ENCODE measurements at regions not wholly inside any gene's neighbourhood (a gene's known extent, or its start where the extent isn't known, plus 50 kb on each side); places are given as distances from the start of the nearest gene placed in this dataset.
"Not testable (repeated sequence)": the region's sequence is repeated elsewhere in the genome, so short reads cannot be mapped to it uniquely, and the experiment has no call there.

GRCh38 chr9:36458430-36458915 is 58.4 kb upstream of the RNF38 start:
- in situ Hi-C loops (cut with MboI); H3K27me3 ChIP-seq (replicated peaks in 1 of 2; ENCODE audit: control insufficient read depth in 2 of 2, insufficient read depth in 2 of 2, low read length in 1 of 2); H3K36me3 ChIP-seq (ENCODE audit: control insufficient read depth in 2 of 2, insufficient read depth in 2 of 2, low read length in 1 of 2); H4K20me1 ChIP-seq (ENCODE audit: control insufficient read depth, insufficient read depth); H3K9me3 ChIP-seq (replicated peaks; ENCODE audit: control insufficient read depth, insufficient read depth, low read length); BruUV-seq (replicated peaks); FAIRE-seq: not testable (repeated sequence)
- peak overlapping the region; percentile 29; the same call in 1 of the 2 replicates for H3K9ac ChIP-seq (ENCODE audit: control insufficient read depth, insufficient read depth, low read length)
- POLR2A ChIA-PET: interaction anchor here (0.7 to 1.9 kb wide), 6 partner anchors 17 to 96 kb away, joined by 3 to 5 read pairs (median 4); no protein-coding TSS in a partner anchor
- 1% methylated on average over 17 of the region's 17 CpGs for WGBS (ENCODE audit: insufficient coverage, insufficient replicate concordance, low lambda C conversion rate, missing lambda C conversion rate)
- H3K79me2 ChIP-seq (ENCODE audit: control insufficient read depth, insufficient read depth, low read length): peaks cover 16% of the 10 kb centered on the region
- DNase-seq (ENCODE audit: low read depth, low spot score) (peak; percentile 63), ATAC-seq (peak; percentile 86)
- CTCF ChIA-PET: interaction anchor here (0.8 to 4.6 kb wide), 7 partner anchors 11 to 111 kb away, joined by 3 to 37 read pairs (median 7); no protein-coding TSS in a partner anchor
- peak overlapping the region; percentile 16 for H3K27ac ChIP-seq (ENCODE audit: control insufficient read depth, insufficient read depth)
- SMC1A ChIA-PET (ENCODE audit: uncharacterized antibody, unreplicated experiment): interaction anchor here (0.8 to 3.2 kb wide), 7 partner anchors 17 to 97 kb away, joined by 3 to 18 read pairs (median 4); no protein-coding TSS in a partner anchor
- RAD21 ChIA-PET (ENCODE audit: unreplicated experiment): interaction anchor here (1.0 to 2.6 kb wide), 7 partner anchors 13 to 94 kb away, joined by 3 to 11 read pairs (median 6); no protein-coding TSS in a partner anchor
- H3K4me3 ChIP-seq: peak overlapping the region; percentile 23; the same call in 1 of the 2 replicates
- peak overlapping the region; percentile 9 for H3K4me2 ChIP-seq (ENCODE audit: control insufficient read depth, insufficient read depth)
- H2AFZ ChIP-seq (ENCODE audit: control insufficient read depth, low read depth, low read length): peak overlapping the region; percentile 1; the same call in 1 of the 2 replicates
- intact Hi-C loops (cut with micrococcal nuclease; ENCODE audit: unreplicated experiment): loop anchor here (2.0 to 10.0 kb wide), 2 partner anchors 92 to 204 kb away; partner anchors contain the start of gene GNE
- H3K4me1 ChIP-seq (ENCODE audit: control insufficient read depth, insufficient read depth, low read length): peaks cover 14% of the 10 kb centered on the region
- peak; percentile 79 for TF ChIP-seq DPF2 (IDR thresholded peaks at IDR 0.05)
- TF ChIP-seq EED (IDR thresholded peaks at IDR 0.05; ENCODE audit: low read depth): peak; percentile 98
- TF ChIP-seq MEF2B (IDR thresholded peaks at IDR 0.05; ENCODE audit: partially characterized antibody, poor library complexity, severe bottlenecking): peak; percentile 67
- peak; percentile 59; the same call in 1 of the 2 replicates for TF ChIP-seq IRF4 (IDR thresholded peaks at IDR 0.05; ENCODE audit: low read depth, low read length)
- TF ChIP-seq NR2F1 (conservative IDR thresholded peaks at IDR 0.05): peak; percentile 51
- TF ChIP-seq ATF7 (IDR thresholded peaks at IDR 0.05; ENCODE audit: low read depth): peak; percentile 49; the same call in 1 of the 2 replicates
- peak; percentile 85 for TF ChIP-seq SKIL (IDR thresholded peaks at IDR 0.05; ENCODE audit: low read depth, poor library complexity, severe bottlenecking)
- peak; percentile 90 for TF ChIP-seq NFIC (IDR thresholded peaks at IDR 0.05; ENCODE audit: low read depth, low read length)
- peak; percentile 82 for TF ChIP-seq MLLT1 (IDR thresholded peaks at IDR 0.05)
- peak; percentile 72 for TF ChIP-seq CREB1 (IDR thresholded peaks at IDR 0.05; ENCODE audit: low read depth)
- peak; percentile 71 for TF ChIP-seq BCL11A (IDR thresholded peaks at IDR 0.05; ENCODE audit: low read depth, low read length)
- peak; percentile 94 for TF ChIP-seq RUNX3 (IDR thresholded peaks at IDR 0.05; ENCODE audit: low read length)
- TF ChIP-seq ETV6 (conservative IDR thresholded peaks at IDR 0.05 in 1 of 2, IDR thresholded peaks at IDR 0.05 in 1 of 2; ENCODE audit: borderline replicate concordance in 1 of 2, low read depth in 1 of 2): peak in 1 of 2 experiments; percentile 93; a peak in 2 of 4 replicates
- TF ChIP-seq IKZF2 (IDR thresholded peaks at IDR 0.05): peak; percentile 98
- peak in 1 of 2 experiments; percentile 42; a peak in 2 of 4 replicates for TF ChIP-seq EP300 (IDR thresholded peaks at IDR 0.05; ENCODE audit: borderline replicate concordance in 1 of 2, control insufficient read depth in 1 of 2, low read depth in 2 of 2, low read length in 2 of 2)
- peak; percentile 81 for TF ChIP-seq ATF2 (IDR thresholded peaks at IDR 0.05; ENCODE audit: low read length)
- peak; percentile 85 for TF ChIP-seq JUNB (IDR thresholded peaks at IDR 0.05)
- peak; percentile 61; the same call in 1 of the 2 replicates for TF ChIP-seq FOXM1 (IDR thresholded peaks at IDR 0.05; ENCODE audit: low read depth, low read length)
